GM21360 (cell line): ENCODE measurements at regions not wholly inside any gene's neighbourhood (a gene's known extent, or its start where the extent isn't known, plus 50 kb on each side); places are given as distances from the start of the nearest gene placed in this dataset.

ENCODE experiments used
- ATAC-seq: cut with Tn5 transposase; IDR thresholded peaks from one replicate; pipeline ENCODE4 v1.9.1; 2021; ENCODE audit warnings: mild to moderate bottlenecking, moderate library complexity; ENCODE audit not compliant: unreplicated experiment

- ATAC-seq, result no peak
Observed at GRCh38 chr12:96132819-96133218, 61.4 kb upstream of the ELK3 start.

- no peak for ATAC-seq
Observed at GRCh38 chr12:96134200-96134599, 60.0 kb upstream of the ELK3 start.

DNA sequence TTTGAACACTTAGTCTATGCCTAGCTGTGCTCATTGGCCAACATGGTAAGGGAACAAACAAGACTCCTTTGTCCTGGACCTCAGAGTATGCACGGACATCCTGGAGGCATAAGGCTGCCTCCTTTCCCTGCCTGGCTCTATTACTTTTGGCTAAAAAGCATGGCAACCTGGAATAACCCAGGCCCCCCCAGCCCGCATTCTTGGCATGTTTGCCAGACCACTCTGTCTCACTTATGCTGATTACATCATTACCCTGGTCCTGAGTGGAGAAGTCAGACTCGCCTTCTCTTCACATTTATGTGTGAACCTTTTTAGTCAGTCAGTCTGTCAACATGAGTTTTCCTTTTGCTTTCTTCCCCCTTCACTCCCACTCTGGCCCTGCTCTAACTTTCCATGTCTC, 58.0 kb upstream of the ELK3 start:
- ATAC-seq, result no peak

GRCh38 chr12:96136725-96137378, 57.3 kb upstream of the ELK3 start:
- no peak for ATAC-seq

- ATAC-seq, result no peak
Observed at GRCh38 chr12:96140174-96140573, 54.0 kb upstream of the ELK3 start.

DNA sequence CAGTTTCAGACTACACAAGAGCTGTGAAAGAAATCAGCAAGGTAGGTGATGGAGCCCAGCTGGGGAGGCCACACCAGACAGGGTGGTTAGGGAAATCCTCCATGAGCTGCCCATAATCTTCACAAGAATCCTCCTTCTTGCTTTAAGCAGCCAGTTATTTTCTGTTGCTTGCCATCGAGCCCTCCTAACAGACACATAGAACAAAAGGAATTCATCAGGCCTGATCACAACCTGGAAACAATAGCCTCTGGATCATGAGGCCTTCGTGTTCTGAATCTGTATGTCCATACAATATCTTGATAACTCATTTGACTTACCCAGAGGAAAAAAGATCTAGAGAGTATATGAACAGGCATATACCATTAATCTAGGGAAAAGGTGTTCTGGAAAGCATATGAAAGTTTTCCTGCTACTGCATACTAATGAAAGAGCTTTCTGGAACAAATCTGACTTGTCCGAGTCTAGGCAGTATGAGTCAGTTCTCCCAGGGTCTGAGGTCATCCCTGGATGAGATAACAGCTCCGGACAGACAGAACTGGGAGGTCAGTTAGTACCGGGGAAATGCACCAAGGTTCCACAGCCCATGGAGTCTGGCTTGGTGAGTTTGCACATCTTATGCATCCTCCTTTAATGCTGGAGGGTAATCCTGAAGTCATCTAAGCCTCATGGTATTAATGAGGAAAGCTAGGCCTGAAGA, 52.8 kb upstream of the ELK3 start:
- ATAC-seq, result no peak

GRCh38 chr12:96143392-96143791, 50.8 kb upstream of the ELK3 start:
- no peak for ATAC-seq

DNA sequence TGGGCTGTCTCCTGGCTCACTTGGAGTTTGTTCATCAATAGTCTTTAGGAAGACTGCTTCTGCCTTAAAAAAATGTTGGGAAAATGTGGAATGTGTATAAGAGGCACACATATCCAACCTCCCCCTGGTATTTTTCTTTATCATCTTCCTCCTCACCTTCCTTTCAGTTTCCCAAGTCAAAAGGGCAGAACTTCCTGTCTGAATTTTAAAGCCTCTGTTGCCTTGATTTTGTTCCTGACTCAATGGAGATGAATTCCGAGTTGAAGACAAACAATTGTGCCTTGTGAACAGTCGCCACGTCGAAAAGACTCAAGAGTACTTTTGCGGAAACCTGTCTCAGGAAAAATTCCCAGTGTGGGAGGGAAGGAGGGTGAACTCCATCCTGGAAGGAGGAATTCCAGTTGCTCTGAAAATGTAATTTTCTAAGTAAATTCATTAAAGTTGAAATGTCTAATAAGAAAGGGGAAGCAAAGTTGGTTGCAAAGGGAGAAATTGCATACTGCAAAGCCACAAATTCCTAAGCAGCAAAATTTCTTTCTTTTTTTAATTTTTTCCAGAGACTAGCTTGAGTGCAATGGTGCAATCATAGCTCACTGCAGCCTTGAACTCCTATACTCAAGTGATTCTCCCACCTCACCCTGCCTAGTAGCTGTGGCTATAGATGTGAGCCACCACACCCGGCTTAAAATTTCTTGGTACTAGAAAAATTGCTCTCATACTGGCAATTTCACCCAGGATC, 50.2 kb upstream of the ELK3 start:
- no peak for ATAC-seq
